ENCODE measurements at regions not wholly inside any gene's neighbourhood (a gene's known extent, or its start where the extent isn't known, plus 50 kb on each side); places are given as distances from the start of the nearest gene placed in this dataset.

- H3K4me1 ChIP-seq = peaks cover 0 to 9% (median 0%) of the 10 kb centered on the region in 6 donors
- H3K9me3 ChIP-seq = no peaks in the 10 kb centered on the region
- no peak overlapping the region for H3K4me3 ChIP-seq
- TF ChIP-seq, protein P1, sequence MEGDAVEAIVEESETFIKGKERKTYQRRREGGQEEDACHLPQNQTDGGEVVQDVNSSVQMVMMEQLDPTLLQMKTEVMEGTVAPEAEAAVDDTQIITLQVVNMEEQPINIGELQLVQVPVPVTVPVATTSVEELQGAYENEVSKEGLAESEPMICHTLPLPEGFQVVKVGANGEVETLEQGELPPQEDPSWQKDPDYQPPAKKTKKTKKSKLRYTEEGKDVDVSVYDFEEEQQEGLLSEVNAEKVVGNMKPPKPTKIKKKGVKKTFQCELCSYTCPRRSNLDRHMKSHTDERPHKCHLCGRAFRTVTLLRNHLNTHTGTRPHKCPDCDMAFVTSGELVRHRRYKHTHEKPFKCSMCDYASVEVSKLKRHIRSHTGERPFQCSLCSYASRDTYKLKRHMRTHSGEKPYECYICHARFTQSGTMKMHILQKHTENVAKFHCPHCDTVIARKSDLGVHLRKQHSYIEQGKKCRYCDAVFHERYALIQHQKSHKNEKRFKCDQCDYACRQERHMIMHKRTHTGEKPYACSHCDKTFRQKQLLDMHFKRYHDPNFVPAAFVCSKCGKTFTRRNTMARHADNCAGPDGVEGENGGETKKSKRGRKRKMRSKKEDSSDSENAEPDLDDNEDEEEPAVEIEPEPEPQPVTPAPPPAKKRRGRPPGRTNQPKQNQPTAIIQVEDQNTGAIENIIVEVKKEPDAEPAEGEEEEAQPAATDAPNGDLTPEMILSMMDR (IDR thresholded peaks at IDR 0.05 in 8 of 11, conservative IDR thresholded peaks at IDR 0.05 in 3 of 11) = no peak
- TF ChIP-seq POLR2AphosphoS5 (IDR thresholded peaks at IDR 0.05) (no peak), POLR2A (IDR thresholded peaks at IDR 0.05) (no peak)
- H3K36me3 ChIP-seq = no peaks in the 10 kb centered on the region
- H3K27me3 ChIP-seq (replicated peaks in 1 of 7) = no peaks in the 10 kb centered on the region
- 71 to 78% (median 75%) methylated on average over 1 of the region's 1 CpG for WGBS, 5 donors
- DNase-seq = no peak
- intact Hi-C loops (cut with DNase I; ENCODE audit: low total_unique reads) = no loop called here
- H3K27ac ChIP-seq = no peak overlapping the region
Observed at GRCh38 chr10:60537697-60538096, 148.0 kb upstream of the ANK3 start.

DNA sequence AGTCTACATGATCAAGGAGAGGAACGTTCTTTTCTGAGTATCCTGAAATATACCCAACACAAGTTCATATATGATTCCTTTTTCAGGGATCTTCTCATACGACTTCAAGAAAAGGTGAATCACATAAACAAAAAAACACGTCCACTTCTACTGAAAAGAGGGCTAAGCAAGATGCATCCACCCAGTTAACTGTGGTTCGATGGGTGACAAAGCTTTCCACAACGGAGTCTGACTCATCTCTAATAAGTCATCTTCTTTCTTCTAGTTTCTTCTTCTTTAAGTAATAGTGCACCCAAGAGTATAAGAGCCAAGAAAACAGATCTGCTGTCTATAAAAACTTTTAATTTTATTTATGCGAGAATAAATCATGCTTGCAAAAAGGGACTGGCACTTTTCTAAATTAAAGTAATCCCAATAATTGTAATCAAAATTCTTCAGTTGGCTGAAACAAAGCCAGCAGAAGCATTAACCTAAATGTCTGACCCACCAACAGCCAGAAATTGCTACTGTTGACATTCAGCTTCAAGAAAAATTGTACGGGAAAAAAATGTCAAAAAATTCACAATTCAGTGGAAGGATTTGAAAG is 146.9 kb upstream of the ANK3 start:
- Histone ChIP-seq H3K27me3 (replicated peaks in 1 of 7) (no peaks in the 10 kb centered on the region), H3K36me3 (no peaks in the 10 kb centered on the region), H3K4me1 (peaks cover 0 to 9% (median 0%) of the 10 kb centered on the region in 6 donors), H3K4me3 (no peak overlapping the region), H3K9me3 (no peaks in the 10 kb centered on the region), H3K27ac (no peak overlapping the region)
- 74 to 88% (median 78%) methylated on average over 7 of the region's 7 CpGs for WGBS, 5 donors
- no peak for TF ChIP-seq POLR2AphosphoS5 (IDR thresholded peaks at IDR 0.05)
- TF ChIP-seq, protein P1 (IDR thresholded peaks at IDR 0.05 in 8 of 11, conservative IDR thresholded peaks at IDR 0.05 in 3 of 11) = no peak
- TF ChIP-seq POLR2A (IDR thresholded peaks at IDR 0.05) = no peak
- DNase-seq = no peak
- intact Hi-C loops (cut with DNase I; ENCODE audit: low total_unique reads) = no loop called here

- DNase-seq = no peak
- Histone ChIP-seq H3K4me1 (peaks cover 0 to 9% (median 0%) of the 10 kb centered on the region in 6 donors), H3K27me3 (replicated peaks in 1 of 7) (no peaks in the 10 kb centered on the region), H3K27ac (no peak overlapping the region), H3K36me3 (no peaks in the 10 kb centered on the region), H3K4me3 (no peak overlapping the region), H3K9me3 (no peaks in the 10 kb centered on the region)
- no peak for TF ChIP-seq POLR2A (IDR thresholded peaks at IDR 0.05)
- TF ChIP-seq POLR2AphosphoS5 (IDR thresholded peaks at IDR 0.05) = no peak
- TF ChIP-seq, protein P1 (IDR thresholded peaks at IDR 0.05 in 8 of 11, conservative IDR thresholded peaks at IDR 0.05 in 3 of 11) = no peak
- WGBS, 5 donors = 56 to 74% (median 59%) methylated on average over 1 of the region's 1 CpG
- intact Hi-C loops (cut with DNase I; ENCODE audit: low total_unique reads) = no loop called here
Observed at GRCh38 chr10:60535427-60535826, 145.8 kb upstream of the ANK3 start.

DNA sequence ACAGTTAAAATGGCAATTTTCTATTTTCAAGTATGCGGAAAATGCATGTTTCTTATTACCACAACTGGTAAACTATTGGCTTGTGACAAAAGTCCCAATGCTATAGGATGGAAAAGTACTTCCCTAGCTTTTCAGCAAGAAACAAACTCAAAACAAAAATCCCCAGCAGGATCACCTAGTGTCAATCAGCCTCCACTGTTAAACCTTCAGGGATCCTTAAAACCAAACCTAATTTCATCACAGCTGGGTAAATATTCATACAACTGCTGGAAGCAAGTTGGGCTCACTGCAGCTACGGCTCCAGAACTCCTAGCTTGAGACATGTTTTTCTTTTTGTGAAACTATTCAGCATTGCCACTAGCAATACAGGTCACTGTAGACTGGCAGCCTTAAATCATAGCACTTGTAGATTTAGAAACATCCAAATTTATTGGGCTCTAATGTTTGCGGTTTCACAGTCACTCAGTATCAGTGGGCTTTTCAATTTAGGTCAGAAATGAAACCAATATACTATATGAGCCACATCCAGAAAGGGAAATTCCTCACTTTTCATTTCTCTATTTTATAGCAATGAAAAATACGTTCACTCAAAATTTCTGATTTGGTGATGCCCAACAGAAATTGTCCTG is 145.2 kb upstream of the ANK3 start:
- no peaks in the 10 kb centered on the region for H3K36me3 ChIP-seq
- H3K4me1 ChIP-seq = peaks cover 0 to 9% (median 0%) of the 10 kb centered on the region in 6 donors
- no peak overlapping the region for H3K4me3 ChIP-seq
- H3K27ac ChIP-seq = no peak overlapping the region
- TF ChIP-seq, protein P1 (IDR thresholded peaks at IDR 0.05 in 8 of 11, conservative IDR thresholded peaks at IDR 0.05 in 3 of 11) = no peak
- TF ChIP-seq POLR2AphosphoS5 (IDR thresholded peaks at IDR 0.05) (no peak), POLR2A (IDR thresholded peaks at IDR 0.05) (no peak)
- intact Hi-C loops (cut with DNase I; ENCODE audit: low total_unique reads) = no loop called here
- DNase-seq = no peak
- 64 to 79% (median 70%) methylated on average over 4 of the region's 4 CpGs for WGBS, 5 donors
- no peaks in the 10 kb centered on the region for H3K9me3 ChIP-seq
- no peaks in the 10 kb centered on the region for H3K27me3 ChIP-seq (replicated peaks in 1 of 7)

Data from spleen (tissue), 11 donors.